Hepatocyte (in vitro differentiated cells): ENCODE measurements at regions not wholly inside any gene's neighbourhood (a gene's known extent, or its start where the extent isn't known, plus 50 kb on each side); places are given as distances from the start of the nearest gene placed in this dataset.

Source experiments
- EZH2 ChIP-seq: fragments of 200-600 bp; sonication (generic); IDR thresholded peaks from 2 replicates; pipeline ENCODE4 v1.6.1; 2016; ENCODE audit warnings: antibody characterized with exemption, mild to moderate bottlenecking, borderline replicate concordance
- EZH2phosphoT487 ChIP-seq: fragments of 200-600 bp; sonication (generic); IDR thresholded peaks from one replicate; pipeline ENCODE4 v1.6.1; 2018; ENCODE audit warnings: antibody characterized with exemption, mild to moderate bottlenecking, low read depth, moderate library complexity; ENCODE audit not compliant: unreplicated experiment, severe bottlenecking
- TF ChIP-seq, protein P1 (sequence below): fragments of 200-600 bp; sonication (generic); IDR thresholded peaks from 2 replicates; pipeline ENCODE4 v1.5.1; 2016; ENCODE audit warnings: antibody characterized with exemption, mild to moderate bottlenecking; ENCODE audit not compliant: poor library complexity

DNA sequence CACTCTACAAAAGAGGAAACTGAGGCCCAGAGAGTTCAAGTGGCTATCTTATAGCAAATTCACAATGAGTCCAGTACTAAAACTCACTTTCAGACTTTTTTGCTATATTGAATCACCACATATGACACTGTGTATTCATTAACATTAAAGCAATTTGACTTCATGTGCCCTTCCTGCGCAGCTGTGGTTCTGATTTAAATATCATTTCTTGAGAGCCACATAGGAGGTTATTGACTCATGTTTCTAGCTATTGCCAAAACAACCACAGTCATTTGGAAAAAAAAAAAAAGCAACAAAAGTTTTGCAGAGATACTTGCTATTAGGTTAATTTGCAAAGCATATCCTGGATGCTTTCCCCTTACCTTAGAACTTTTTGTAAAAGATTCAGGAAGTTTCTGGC, 341.2 kb downstream of the PIK3C3 start:
- TF ChIP-seq, protein P1, sequence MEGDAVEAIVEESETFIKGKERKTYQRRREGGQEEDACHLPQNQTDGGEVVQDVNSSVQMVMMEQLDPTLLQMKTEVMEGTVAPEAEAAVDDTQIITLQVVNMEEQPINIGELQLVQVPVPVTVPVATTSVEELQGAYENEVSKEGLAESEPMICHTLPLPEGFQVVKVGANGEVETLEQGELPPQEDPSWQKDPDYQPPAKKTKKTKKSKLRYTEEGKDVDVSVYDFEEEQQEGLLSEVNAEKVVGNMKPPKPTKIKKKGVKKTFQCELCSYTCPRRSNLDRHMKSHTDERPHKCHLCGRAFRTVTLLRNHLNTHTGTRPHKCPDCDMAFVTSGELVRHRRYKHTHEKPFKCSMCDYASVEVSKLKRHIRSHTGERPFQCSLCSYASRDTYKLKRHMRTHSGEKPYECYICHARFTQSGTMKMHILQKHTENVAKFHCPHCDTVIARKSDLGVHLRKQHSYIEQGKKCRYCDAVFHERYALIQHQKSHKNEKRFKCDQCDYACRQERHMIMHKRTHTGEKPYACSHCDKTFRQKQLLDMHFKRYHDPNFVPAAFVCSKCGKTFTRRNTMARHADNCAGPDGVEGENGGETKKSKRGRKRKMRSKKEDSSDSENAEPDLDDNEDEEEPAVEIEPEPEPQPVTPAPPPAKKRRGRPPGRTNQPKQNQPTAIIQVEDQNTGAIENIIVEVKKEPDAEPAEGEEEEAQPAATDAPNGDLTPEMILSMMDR = no peak
- no peak for TF ChIP-seq EZH2phosphoT487
- TF ChIP-seq EZH2 = no peak
